ENCODE measurements at regions not wholly inside any gene's neighbourhood (a gene's known extent, or its start where the extent isn't known, plus 50 kb on each side); places are given as distances from the start of the nearest gene placed in this dataset.
"Not testable (repeated sequence)": the region's sequence is repeated elsewhere in the genome, so short reads cannot be mapped to it uniquely, and the experiment has no call there.

DNA sequence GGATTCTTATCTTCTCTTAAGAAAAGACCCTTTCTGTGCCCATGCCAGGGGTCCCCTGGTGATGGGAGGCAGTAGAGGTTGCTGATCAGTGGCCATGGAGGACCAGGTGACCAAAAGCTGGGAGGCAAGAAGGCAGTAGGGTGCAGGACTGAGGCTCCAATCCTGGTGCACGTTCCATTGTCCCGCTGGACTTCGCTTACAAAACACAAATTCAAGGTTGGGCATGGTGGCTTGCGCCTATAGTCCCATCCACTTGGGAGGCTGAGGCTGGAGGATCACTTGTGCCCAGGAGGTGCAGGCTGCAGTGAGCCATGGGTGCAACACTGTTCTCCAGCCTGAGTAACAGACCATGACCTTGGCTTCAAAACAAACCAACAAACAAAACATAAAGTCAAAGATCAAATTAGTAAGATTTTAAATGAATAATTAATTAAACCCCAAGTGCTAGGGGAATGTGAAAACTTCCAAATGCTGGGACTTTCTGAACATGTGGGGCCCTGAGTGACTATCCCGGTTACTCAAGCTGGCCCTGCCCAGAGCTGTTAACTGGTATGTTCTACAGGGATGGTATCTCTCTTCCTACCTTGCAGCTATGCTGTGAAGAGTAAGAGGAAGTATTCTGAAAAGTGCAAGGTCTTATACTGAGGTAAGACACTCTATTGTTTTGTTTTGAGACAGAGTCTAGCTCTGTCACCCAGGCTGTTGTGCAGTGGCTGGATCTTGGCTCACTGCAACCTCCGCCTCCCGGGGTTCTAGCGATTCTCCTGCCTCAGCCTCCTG lies 97.6 kb downstream of the LYZL2 start:
- no peak for DNase-seq (ENCODE audit: low read depth)

DNA sequence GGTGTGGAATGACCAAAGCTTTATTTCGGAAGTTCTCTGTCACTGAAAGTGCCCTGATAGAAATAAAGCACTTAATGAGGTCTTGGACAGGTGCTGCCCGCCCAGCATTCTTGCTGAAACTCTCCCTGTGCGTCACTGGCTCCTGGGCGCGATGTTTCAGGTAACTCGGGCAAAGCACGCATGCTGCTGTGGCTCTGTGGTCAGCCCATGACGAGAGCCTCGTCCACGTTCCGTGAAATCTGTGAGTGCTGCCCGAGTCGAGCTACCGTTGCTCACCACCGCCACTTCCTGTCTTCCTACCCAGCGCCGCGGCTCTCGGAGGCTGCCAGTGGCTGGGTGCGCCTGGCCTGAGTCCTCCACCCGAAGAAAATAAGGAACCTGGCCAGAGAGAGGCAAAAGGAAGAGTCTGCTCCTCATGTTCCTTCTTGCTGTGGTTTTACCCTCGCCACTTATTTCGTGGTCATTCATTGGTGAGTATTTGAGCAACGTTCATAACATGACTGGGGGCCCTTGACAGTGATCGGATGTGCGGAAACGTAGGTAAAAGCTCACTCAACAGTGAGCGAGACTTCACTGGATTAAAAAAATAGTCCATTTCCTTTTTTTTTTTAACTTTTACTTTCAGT lies 95.5 kb downstream of the MAP3K8 start:
- peak; percentile 50 for DNase-seq (ENCODE audit: low read depth)

DNA sequence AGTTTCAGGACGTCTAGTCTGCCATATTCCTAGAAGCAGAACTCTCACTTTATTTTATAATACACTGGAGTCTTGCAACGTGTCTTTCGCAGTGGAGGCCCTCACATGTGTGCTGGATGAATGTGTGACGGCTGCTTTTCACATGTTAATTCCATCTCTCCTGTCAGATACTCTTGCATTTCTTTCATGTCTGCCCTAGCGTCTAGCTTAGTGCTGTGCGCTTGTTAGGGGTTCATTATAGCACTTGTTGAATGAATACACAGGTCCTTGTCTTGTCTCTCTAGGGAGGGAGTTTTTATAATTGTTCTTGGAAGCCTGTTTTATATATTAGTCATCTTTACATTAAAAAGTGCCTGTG lies 94.4 kb downstream of the MAP3K8 start:
- DNase-seq (ENCODE audit: low read depth) = no peak

DNA sequence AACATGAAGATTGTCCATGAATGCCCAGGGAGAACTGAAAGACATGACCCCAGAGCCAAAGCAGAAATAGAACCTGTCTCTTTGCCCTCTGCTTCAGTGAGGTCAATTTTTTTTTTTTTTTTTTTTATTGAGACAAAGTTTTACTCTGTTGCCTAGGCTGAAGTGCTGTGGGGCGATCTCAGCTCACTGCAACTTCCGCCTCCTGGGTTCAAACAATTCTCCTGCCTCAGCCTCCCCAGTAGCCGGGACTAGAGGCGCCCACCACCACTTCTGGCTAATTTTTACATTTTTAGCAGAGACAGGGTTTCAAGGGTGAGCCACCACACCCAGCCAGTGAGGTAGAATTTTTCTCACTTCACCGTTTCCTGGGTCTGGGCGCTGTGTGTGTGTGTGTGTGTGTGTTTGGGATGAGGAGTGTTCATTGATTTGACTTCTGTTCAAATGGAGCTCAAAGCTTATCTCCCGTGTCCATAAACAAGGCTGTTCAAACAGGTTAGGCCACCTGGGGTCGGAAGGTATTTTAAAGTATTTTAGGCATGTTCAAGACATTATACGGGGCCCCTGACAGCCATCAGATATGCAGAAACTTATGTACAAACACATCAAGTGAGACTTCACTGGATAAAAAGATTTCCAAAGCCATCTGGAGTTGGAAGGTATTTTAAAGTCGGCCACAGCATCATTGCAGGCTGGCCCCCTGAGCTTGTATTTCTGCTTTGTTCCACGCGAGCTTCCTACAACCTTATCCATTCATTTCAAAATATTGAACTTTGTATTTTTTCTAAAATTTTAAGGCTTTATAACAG lies 93.8 kb downstream of the MAP3K8 start:
- DNase-seq (ENCODE audit: low read depth) = no peak

DNA sequence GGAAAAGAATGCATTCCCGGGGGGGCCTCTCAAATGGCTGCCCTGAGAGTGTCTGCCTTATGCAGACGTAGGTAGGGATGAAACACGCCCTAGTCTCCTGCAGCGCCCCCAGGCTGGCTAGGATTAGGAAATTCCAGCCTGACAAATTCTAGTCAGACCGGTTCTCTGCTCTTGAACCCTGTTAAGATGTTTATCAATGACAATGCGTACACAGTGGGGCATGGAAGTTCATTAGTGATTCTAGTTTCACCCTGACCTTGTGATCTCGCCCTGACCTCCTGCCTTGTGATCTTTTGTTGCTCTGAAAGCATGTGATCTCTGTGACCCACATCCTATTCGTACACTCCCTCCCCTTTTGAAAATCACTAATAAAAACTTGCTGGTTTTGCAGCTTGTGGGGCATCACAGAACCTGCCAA lies 88.7 kb downstream of the MAP3K8 start:
- DNase-seq (ENCODE audit: low read depth) = not testable (repeated sequence)

DNA sequence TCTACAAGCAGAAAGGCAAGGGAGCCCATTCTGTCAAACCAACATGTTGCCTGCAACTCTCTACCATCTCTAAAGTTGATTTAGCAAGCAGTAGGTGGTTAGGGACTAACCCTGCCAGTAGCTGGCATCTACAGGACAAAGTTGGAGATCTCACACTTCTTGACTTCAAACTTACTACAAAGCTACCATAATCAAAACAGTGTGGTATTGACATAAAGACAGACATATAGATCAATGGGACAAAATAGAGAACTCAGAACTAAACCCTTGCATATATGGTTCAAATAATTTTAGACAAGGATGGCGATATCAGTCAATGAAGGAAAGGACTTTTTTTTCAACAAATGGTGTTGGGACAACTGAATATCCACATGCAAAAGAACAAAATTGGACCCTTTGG lies 84.9 kb downstream of the MAP3K8 start:
- DNase-seq (ENCODE audit: low read depth) = no peak

Measured in stimulated activated CD8-positive, alpha-beta memory T cell treated with anti-CD3 and anti-CD28 coated beads, Interleukin-7, amount 100 ng/mL, for 24 hours (primary cell).